HS-27A (cell line): ENCODE measurements at regions not wholly inside any gene's neighbourhood (a gene's known extent, or its start where the extent isn't known, plus 50 kb on each side); places are given as distances from the start of the nearest gene placed in this dataset.

Experiments used
- DNase-seq: peaks from one replicate; pipeline ENCODE4 v3.0.0-alpha.2; 2012; ENCODE audit warnings: low read depth, missing footprints

DNA sequence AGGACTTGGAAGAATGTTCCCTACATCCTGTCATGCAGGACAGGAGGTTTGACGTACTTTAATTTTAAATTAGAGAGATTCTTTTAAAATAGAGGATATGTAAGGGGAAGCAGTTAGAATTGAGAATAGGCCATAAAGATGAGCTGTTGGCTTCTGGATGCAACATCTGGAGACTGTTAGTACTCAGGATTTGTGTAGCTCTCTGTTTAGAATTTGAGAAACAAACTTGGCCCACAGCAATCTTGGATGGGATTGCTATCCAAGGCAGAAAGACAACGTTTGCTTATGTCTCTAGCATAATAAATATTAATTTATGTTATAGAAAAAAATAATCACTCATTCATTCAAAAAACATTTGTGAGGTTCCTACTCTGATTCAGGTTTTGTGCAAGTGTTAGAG, 398.4 kb upstream of the NOVA1 start:
- no peak for DNase-seq

DNA sequence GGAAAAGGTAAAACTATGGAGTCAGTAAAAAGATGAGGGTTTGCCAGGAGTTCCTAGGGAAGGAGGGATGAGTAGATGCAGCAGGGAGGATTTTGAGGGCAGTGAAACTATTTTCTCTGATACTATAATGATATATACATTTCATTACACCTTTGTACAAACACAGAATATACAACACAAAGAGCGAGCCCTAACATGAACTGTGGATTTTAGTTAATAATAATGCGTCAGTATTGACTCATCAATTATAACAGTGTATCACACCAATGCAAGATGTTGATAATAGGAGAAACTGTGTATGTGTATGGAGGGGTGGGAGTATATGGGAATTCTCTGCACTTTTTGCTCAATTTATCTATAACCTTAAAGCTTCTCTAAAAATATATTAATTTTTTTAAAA, 404.3 kb upstream of the NOVA1 start:
- no peak for DNase-seq

DNA sequence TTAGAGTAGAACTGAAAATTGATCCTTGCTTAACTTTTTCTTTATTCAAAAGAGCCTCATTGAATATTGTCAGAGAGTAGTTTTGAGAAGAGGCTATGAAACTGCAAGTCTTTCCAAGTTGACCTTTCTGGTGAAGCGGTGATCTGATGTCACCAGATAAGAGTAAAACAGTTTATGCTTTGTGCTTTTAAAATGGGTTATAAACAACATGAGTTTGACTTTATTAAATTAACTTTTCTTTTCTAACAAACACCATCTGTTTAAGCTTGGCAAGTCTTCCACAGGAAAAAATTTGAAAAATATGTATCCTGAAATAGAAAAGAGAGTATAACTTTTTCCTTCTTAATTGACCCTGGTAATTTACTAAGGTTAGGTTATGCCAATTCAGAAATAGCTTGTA, 408.7 kb upstream of the NOVA1 start:
- DNase-seq = no peak

DNA sequence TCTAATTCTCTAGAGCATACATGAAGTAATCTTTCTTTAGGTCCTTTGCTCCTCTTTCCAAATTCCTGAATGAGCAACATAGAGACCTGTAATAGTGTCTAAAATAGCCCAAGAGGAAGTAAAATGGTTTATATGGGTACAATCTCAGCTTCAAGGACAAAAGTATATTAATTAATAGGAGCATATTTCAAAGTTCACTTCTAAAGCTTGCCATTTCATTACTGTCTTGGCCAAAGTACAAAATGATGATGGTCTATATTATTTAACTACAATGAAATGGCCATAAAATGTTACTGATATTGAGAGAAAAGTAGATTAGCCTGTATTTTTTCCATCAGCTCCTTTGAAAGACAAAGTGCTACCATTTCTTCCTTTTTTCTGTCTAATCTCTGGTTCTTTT, 410.4 kb upstream of the NOVA1 start:
- no peak for DNase-seq

DNA sequence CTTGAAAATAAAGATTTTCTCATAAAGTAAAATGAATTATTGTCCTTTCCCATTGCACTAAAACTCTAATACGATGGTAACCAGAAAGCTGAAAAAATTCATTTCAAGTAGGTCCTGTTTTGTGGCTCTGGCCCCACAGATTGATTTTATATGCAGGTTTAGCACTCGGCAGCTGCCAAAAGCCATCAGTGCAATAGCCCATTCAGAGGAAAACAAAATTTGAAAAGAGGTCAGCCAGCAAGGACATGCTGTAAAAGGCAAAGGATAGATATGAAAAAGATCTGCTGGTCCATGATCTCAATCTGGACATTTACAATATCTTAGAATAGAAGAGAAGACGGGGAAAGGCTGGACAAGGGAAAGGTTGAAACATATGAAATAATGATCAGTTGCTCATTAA, 414.8 kb upstream of the NOVA1 start:
- no peak for DNase-seq

DNA sequence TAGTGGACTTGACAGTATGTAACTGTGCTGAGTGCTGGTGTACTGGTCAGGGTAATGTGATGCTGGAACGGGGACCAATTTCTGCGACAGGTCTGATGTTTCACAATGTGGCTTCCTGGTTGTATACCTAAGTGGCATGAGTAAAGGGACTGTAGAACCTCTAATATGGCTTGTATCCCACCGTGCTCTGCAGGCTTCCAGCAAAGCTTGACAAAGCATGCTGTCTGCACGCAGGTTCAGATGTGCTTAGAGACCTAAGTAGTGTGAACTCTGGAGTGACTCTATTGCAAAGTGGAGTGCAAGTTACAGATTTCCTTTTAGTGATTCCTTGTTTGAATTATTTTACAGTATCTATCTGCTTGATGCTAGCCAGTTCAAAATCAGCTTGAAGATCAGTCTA, 415.8 kb upstream of the NOVA1 start:
- no peak for DNase-seq

DNA sequence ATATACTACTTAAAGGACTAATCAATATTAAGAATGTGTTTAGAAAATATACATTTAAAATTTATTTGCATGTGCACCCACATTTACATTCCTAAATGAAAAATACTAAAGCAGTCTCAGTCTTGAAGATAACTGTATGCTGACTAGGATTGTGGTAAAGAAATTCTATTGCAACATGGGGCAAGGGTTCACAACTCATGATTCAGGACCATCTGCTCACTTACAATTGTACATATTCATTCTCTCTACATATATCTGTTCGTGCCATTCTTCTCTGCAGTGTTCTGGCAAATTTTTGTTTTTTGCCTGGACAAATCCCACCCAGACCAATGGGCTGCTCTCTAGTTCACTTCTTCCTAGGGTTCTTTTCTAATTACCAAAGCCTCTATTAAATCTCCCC, 417.2 kb upstream of the NOVA1 start:
- no peak for DNase-seq

DNA sequence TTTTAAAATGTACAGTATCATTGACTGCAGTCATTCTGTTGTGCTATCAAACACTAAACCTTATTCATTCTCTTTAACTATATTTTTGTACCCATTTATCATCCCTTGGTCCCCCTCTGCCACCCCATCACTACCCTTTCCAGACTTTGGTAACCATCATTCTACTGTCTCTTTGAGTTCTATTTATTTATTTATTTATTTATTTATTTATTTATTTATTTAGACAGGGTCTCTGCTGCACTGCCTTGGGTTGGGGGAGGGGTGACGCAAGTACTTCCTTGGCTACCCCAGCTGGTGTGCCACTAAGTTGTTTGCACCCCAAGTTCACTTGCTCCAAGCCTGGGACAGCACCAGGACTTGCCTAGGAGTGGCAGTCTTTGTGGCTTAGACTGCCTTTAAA, 427.8 kb upstream of the NOVA1 start:
- DNase-seq = no peak

DNA sequence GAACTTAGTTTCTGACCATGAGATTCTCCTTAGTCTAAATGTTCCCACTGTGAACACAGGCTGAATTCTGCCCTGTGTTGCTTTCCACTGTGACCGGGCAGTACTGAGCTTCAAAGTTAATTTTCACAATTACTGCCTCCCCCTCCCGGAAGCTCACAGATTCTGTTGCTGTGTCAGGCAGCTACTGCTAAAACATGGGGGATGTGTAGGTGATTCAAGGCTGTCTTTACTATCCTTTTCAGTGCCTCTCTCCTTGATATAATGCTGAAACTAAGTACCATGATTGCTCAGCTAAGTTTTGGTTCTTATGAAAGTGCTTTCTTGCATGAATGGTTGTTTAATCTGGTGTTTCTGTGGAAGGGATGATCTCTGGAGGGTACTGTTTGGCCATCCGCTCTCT, 428.3 kb upstream of the NOVA1 start:
- DNase-seq = no peak

DNA sequence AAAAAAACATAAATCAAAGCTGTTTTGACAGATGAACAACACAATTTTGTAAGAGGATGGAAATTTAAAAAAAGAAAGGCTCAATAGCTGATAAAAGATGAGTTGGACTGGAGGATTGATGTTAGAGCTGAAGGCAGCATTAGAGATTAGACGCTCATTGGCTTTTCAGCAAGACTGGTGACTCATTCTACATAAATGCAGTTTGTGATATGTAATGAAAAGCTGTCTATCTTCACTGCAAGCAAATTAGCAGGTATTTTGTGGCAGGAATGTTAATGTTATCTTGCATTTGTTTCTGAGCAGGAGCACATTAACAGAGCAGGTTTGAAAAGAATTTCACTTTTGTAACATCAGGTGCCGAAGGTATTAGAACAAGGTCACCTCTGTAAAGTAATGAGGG, 442.7 kb upstream of the NOVA1 start:
- DNase-seq = no peak

DNA sequence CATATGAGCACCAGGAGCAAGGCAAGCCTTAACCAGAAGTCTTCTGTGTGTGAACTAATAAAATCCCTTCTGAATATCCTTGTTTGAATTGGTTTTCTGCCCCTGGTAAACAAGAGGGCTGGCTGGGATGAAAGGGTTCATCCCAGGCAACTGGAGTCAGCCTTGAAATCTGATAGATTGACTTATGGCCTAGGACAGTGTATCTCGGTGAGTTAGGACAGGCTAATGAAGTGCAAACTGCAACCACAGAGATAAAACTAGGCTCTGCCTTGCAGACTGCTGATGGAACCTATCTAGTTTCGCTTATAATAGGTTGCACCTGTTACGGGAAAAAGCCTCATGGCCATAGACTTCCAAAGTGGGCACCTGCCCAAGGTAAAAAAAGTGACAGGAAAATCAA, 451.9 kb upstream of the NOVA1 start:
- DNase-seq = no peak

DNA sequence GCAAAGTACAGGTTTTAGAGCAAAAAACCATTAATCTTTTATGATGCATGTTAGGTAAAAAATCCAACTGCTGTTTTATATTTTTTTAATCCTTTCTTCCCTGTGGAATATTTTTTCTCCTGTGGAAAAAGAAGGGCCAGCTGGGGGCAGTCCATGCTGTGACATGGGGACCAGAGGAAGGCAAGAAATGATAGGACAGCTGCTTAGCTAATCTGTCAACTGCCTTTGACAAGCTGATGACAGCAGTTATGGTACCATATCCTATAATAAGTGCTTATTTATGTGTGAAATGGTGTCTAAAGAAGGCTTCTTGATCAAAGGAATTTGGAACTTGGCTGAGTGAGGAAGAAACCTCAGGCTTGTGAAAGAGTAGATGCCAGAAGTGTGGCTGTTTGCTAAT, 452.4 kb upstream of the NOVA1 start:
- DNase-seq = no peak

DNA sequence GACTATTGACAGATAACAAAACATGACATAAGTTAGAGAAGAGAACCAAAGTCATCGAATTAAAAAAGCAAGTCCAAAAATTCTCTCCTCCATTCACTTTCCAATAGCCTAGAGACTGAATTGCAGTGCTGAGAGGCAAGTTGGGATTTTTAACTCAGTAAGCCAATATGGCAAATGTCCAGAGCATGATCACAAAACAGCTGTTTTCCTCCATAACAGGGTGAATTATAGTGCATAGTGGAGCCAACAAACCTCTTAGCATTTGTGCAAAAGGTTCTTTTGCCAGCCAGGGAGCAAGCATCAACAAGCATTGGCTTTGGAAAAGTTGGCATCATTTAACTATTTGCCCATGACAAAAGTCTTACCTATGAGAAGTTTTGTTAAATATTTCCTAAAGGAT, 458.8 kb upstream of the NOVA1 start:
- no peak for DNase-seq

DNA sequence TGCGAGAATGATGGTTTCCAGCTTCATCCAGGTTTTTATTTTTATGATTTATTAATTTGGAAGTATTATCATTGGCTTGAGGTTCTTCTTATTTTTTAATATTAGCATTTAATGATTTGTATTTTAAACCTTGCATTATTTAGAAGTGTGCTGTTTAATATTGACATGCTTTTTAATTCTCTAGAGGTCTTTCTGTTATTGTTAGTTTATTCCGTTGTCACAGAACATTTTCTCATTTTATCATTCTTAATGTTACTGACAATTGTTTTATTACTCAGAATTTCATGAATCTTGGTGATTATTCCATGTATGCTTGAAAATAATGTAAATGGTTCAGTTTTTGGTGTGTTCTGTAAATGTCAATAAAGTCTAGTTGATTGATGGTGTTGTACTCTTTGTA, 463.5 kb upstream of the NOVA1 start:
- no peak for DNase-seq

DNA sequence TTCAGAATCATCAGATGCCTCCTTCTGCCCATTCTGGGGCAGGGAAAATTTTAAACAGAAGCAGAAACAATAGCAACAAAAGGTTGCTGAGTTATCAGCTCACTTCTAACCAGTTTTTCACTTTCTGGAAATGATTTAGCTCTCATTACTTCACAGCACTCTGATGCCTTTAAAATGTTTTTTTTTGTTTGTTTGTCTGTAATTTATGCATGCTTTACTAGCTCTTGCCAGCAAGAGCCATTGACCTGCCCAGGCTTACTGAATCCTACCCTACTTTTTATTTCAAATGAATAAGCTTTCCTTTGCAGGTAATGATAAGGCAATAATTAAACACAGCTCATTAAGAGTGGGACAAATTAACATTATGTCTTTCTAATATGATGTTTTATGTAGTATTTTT, 466.1 kb upstream of the NOVA1 start:
- no peak for DNase-seq

DNA sequence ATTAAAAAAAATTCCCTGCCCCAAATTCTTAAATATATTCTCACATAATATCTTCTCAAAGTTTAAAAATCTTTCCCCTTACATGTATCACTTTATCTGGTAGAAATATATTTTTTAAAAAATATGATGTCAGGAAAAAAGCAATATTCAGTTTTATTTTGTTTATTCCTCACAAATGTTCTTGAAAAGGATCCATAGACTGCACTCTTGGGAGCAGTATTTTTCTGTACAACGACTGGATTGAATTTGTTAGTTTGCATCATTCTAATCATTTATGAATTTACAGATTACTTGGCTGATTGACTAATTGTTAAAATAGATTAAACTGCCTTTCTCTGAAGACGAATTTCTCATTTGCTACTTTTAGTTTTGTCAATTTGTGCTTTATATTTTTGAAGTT, 468.1 kb upstream of the NOVA1 start:
- no peak for DNase-seq

DNA sequence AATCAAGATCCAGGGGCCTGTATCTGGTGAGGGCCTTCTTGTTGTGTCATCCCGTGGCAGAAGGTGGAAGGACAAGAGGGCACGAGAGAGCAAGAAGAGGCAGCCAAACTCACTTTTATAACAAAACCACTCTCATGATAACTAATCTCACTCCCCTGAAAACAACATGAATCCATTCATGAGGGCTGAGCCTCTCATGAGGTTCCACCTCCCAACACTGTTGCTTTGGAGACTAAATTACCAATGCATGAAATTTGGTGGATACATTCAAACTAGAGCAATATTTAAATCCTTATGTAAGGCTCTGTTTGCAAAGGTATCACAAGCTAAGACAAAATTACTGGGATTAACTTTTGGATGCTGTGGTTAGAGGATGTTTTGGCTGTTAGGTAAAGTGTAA, 470.1 kb upstream of the NOVA1 start:
- no peak for DNase-seq

DNA sequence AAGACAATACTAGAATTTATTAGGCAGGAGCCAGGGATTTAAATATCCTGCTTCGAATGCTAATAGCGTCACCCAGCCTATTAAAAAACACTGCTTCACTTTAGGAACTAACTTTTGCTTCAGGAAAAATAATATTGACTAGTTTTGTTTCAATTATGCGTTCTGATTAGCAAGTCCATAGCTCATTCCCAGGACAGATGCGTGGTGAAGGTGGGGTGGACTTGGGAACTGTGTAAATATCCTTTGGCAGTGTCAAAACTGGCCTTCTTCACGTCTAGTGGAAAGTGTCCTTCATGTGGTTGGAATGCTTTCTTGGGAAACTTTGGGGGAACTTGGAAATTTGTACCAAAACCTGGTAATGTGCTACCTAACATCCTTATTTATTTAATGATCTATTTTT, 474.8 kb upstream of the NOVA1 start:
- no peak for DNase-seq

DNA sequence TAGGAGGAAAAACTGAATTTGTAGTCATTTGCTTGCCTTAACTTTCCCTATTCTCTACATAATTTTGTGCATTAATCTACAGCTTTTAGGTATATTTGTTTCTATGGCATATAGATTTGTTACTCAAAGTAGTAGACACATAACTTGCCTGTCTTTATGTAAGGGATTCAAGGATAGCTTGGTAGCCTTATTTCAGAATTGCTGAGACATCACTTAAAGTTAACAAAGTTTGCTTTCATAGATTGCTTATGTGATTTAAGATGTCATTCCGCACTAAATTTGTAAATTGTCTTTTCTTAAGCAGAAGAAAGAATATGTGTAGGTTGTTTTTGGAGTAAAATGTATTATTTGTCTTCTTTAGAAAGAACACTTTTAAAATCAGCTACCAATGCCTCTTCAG, 477.7 kb upstream of the NOVA1 start:
- no peak for DNase-seq

DNA sequence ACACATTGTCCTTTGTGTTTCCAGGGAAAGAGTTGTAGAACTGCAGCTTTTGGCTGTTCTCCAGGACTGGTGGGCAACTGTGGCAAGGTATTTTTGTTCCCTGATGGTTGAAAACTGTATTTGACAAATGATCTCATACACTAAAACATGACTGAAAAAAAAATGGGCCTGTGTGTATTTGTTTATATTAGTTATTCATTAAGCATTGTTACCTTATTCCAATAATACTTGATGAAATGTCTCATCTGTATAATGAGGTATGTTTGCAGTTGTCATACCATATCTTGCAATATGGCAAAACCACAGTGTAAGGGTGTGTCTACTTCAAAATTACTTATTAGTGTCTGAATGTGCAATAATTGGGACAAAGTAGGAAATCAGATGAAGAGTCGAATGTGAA, 479.4 kb upstream of the NOVA1 start:
- DNase-seq = no peak

DNA sequence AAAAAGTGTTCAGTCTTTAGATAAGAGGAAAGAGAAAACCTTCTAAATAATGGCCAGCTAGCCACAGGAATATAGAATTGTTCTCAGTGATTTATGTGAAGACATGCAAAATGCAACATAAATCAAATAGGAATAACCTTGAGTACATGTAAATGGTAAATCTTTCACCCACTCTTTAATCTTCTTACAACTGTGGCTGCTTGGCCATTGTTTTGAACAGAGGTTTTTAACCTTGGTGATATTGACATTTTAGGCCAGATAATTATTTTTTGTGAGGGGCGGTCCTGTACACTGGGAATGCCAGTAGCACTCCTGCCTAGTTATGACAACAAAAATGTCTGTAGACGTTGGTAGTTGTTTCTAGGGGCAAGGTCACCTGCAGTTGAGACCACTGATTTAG, 479.9 kb upstream of the NOVA1 start:
- DNase-seq = no peak

DNA sequence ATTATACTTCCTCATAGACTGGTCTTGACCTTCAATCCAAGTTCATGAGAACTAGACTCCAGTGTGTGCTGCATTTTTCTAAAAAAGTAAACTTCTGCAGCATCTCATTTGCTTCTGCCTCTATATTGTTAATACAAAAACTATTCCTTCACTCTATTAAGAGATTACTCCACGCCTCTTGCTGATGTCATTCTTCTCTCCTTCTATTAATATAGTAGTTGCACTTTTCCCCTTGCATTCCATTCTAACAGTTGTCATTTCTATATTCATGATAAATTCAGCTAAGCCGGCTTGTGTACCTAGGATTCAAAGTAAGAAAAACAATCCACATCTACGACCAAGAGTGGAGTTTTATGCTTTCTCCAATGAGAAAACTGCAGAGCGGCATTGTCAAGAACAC, 480.4 kb upstream of the NOVA1 start:
- no peak for DNase-seq

DNA sequence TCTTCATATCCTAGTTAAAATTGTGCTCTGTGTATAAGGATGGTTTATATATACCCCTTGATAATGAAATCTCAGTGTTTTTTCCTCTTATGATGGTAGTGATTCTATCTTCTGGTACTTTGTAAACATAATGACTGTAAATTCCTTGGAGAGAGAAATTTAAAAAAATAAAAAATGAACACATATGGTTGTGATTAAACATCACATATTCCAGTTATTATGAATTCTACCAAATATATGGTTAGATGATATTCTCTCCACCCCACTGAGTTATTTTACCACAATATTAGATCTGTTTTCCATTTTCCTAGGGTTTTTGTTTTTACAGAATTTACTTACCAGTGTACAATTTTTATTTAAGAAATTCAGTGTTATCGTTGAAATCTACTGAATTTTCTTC, 481.9 kb upstream of the NOVA1 start:
- DNase-seq = no peak

DNA sequence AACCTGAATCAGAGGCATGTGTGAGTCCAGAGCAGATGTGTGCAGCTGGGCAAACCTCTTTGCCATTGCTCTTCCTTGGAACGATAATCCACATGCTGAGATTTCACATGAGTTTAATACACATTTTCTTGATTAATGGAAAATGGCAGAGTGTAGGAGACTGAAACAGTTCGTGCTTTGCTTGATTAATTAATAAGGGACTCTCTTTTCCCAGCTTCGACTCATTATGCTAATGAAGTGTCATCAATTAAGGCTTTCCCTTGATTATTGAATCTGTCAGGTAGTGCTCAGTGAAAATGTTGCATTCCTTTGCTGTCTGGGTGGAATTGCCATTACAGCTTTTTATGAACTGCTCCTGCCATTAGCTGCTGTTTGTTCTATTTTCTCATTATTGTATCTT, 487.7 kb upstream of the NOVA1 start:
- no peak for DNase-seq

DNA sequence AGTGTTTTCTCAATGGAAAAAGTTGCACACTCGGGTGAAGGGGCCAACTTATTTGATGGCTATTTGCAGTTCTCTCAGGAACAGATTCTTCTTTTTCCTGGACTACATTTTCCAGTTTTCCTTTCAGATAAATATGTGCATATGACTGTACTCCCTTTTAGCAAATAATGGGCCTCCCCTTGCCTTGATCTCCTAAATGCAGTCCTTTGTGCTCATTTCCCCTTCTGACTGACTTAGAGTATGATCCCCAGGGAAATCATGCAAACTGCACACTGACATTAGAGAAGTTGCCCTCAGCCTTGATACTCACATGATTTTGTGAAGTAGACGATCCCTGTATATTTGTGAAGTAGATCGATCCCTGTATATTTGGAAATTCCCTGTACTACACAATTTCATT, 492.9 kb upstream of the NOVA1 start:
- DNase-seq = no peak

DNA sequence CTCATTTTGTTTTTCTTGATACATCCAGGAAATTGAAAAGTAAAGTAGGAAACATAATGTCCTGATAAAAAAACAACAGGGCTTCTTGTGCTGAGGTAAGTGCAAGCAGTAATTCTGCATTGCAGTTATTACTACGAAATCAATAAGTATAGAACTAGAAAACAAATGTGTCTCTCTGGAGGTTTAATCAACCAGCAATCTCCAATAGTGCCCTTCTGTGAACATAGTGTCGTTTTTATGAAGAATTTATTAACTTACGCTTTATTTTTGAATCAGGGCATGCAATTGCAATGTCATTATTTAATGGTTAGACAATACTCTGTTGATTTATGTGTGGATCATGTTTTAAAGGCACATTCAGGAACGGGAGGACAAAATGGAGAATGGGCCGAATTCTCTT, 494.1 kb upstream of the NOVA1 start:
- no peak for DNase-seq
